ENCODE measurements at regions not wholly inside any gene's neighbourhood (a gene's known extent, or its start where the extent isn't known, plus 50 kb on each side); places are given as distances from the start of the nearest gene placed in this dataset.
A peak's percentile ranks its signal among the peaks of the same experiment; 100 is the strongest.

- Histone ChIP-seq H4K20me1 (ENCODE audit: insufficient read depth, low read depth, low read length) (no peaks in the 10 kb centered on the region), H3K9me2 (replicated peaks; ENCODE audit: insufficient read depth, low read length) (no peaks in the 10 kb centered on the region), H3K9me3 (ENCODE audit: low read length) (no peaks in the 10 kb centered on the region), H3K4me3 (ENCODE audit: low read length) (no peak overlapping the region), H3K27ac (ENCODE audit: low read length) (no peak overlapping the region), H3K27me3 (ENCODE audit: low read length) (no peaks in the 10 kb centered on the region), H3K9ac (ENCODE audit: low read length) (no peak overlapping the region), H3K4me2 (ENCODE audit: low read depth, low read length, poor library complexity, severe bottlenecking) (no peak overlapping the region), H2AFZ (ENCODE audit: low read length) (no peak overlapping the region), H3K36me3 (ENCODE audit: insufficient read depth, low read length) (no peaks in the 10 kb centered on the region), H3K79me2 (ENCODE audit: low read length) (no peaks in the 10 kb centered on the region), H3K4me1 (ENCODE audit: low read length) (no peaks in the 10 kb centered on the region)
- DNase-seq: no peak
Measured at GRCh38 chr2:151138507-151138906, 123.2 kb downstream of the RBM43 start.

- Histone ChIP-seq H3K79me2 (ENCODE audit: low read length) (no peaks in the 10 kb centered on the region), H3K27ac (ENCODE audit: low read length) (no peak overlapping the region), H3K4me2 (ENCODE audit: low read depth, low read length, poor library complexity, severe bottlenecking) (no peak overlapping the region), H3K9ac (ENCODE audit: low read length) (no peak overlapping the region), H3K4me1 (ENCODE audit: low read length) (no peaks in the 10 kb centered on the region), H3K27me3 (ENCODE audit: low read length) (no peaks in the 10 kb centered on the region), H3K9me2 (replicated peaks; ENCODE audit: insufficient read depth, low read length) (no peaks in the 10 kb centered on the region), H3K9me3 (ENCODE audit: low read length) (no peaks in the 10 kb centered on the region), H3K4me3 (ENCODE audit: low read length) (no peak overlapping the region), H2AFZ (ENCODE audit: low read length) (no peak overlapping the region), H3K36me3 (ENCODE audit: insufficient read depth, low read length) (no peaks in the 10 kb centered on the region), H4K20me1 (ENCODE audit: insufficient read depth, low read depth, low read length) (no peaks in the 10 kb centered on the region)
- no peak for DNase-seq
Measured at GRCh38 chr2:151137526-151137925, 124.1 kb downstream of the RBM43 start.

GRCh38 chr2:151120011-151120410 is 141.7 kb downstream of the RBM43 start:
- Histone ChIP-seq H3K79me2 (ENCODE audit: low read length) (no peaks in the 10 kb centered on the region), H3K4me2 (ENCODE audit: low read depth, low read length, poor library complexity, severe bottlenecking) (no peak overlapping the region), H3K9me2 (replicated peaks; ENCODE audit: insufficient read depth, low read length) (no peaks in the 10 kb centered on the region), H3K27ac (ENCODE audit: low read length) (no peak overlapping the region), H3K4me3 (ENCODE audit: low read length) (no peak overlapping the region), H3K4me1 (ENCODE audit: low read length) (no peaks in the 10 kb centered on the region), H3K9ac (ENCODE audit: low read length) (no peak overlapping the region), H3K9me3 (ENCODE audit: low read length) (no peaks in the 10 kb centered on the region), H3K36me3 (ENCODE audit: insufficient read depth, low read length) (no peaks in the 10 kb centered on the region), H4K20me1 (ENCODE audit: insufficient read depth, low read depth, low read length) (no peaks in the 10 kb centered on the region), H2AFZ (ENCODE audit: low read length) (no peak overlapping the region), H3K27me3 (ENCODE audit: low read length) (no peaks in the 10 kb centered on the region)
- no peak for DNase-seq

GRCh38 chr2:151119374-151119773 is 142.3 kb downstream of the RBM43 start:
- H3K4me3 ChIP-seq (ENCODE audit: low read length): no peak overlapping the region
- H4K20me1 ChIP-seq (ENCODE audit: insufficient read depth, low read depth, low read length): no peaks in the 10 kb centered on the region
- no peaks in the 10 kb centered on the region for H3K27me3 ChIP-seq (ENCODE audit: low read length)
- H3K4me2 ChIP-seq (ENCODE audit: low read depth, low read length, poor library complexity, severe bottlenecking): no peak overlapping the region
- H3K9ac ChIP-seq (ENCODE audit: low read length): no peak overlapping the region
- H3K4me1 ChIP-seq (ENCODE audit: low read length): no peaks in the 10 kb centered on the region
- no peaks in the 10 kb centered on the region for H3K79me2 ChIP-seq (ENCODE audit: low read length)
- no peaks in the 10 kb centered on the region for H3K9me3 ChIP-seq (ENCODE audit: low read length)
- no peaks in the 10 kb centered on the region for H3K36me3 ChIP-seq (ENCODE audit: insufficient read depth, low read length)
- H3K27ac ChIP-seq (ENCODE audit: low read length): no peak overlapping the region
- no peak overlapping the region for H2AFZ ChIP-seq (ENCODE audit: low read length)
- no peak for DNase-seq
- no peaks in the 10 kb centered on the region for H3K9me2 ChIP-seq (replicated peaks; ENCODE audit: insufficient read depth, low read length)

GRCh38 chr2:151118269-151118668 is 143.4 kb downstream of the RBM43 start:
- no peaks in the 10 kb centered on the region for H4K20me1 ChIP-seq (ENCODE audit: insufficient read depth, low read depth, low read length)
- H3K4me2 ChIP-seq (ENCODE audit: low read depth, low read length, poor library complexity, severe bottlenecking): no peak overlapping the region
- H3K27ac ChIP-seq (ENCODE audit: low read length): no peak overlapping the region
- H3K4me3 ChIP-seq (ENCODE audit: low read length): no peak overlapping the region
- no peaks in the 10 kb centered on the region for H3K9me3 ChIP-seq (ENCODE audit: low read length)
- no peak overlapping the region for H3K9ac ChIP-seq (ENCODE audit: low read length)
- H3K4me1 ChIP-seq (ENCODE audit: low read length): no peaks in the 10 kb centered on the region
- H3K27me3 ChIP-seq (ENCODE audit: low read length): no peaks in the 10 kb centered on the region
- H3K79me2 ChIP-seq (ENCODE audit: low read length): no peaks in the 10 kb centered on the region
- H3K9me2 ChIP-seq (replicated peaks; ENCODE audit: insufficient read depth, low read length): no peaks in the 10 kb centered on the region
- H2AFZ ChIP-seq (ENCODE audit: low read length): no peak overlapping the region
- H3K36me3 ChIP-seq (ENCODE audit: insufficient read depth, low read length): no peaks in the 10 kb centered on the region
- peak; percentile 27 for DNase-seq

GRCh38 chr2:151114874-151115273 is 146.8 kb downstream of the RBM43 start:
- Histone ChIP-seq H3K36me3 (ENCODE audit: insufficient read depth, low read length) (no peaks in the 10 kb centered on the region), H2AFZ (ENCODE audit: low read length) (no peak overlapping the region), H3K27me3 (ENCODE audit: low read length) (no peaks in the 10 kb centered on the region), H3K4me3 (ENCODE audit: low read length) (no peak overlapping the region), H4K20me1 (ENCODE audit: insufficient read depth, low read depth, low read length) (no peaks in the 10 kb centered on the region), H3K27ac (ENCODE audit: low read length) (no peak overlapping the region), H3K79me2 (ENCODE audit: low read length) (no peaks in the 10 kb centered on the region), H3K9me3 (ENCODE audit: low read length) (no peaks in the 10 kb centered on the region), H3K9me2 (replicated peaks; ENCODE audit: insufficient read depth, low read length) (no peaks in the 10 kb centered on the region), H3K9ac (ENCODE audit: low read length) (no peak overlapping the region), H3K4me1 (ENCODE audit: low read length) (no peaks in the 10 kb centered on the region), H3K4me2 (ENCODE audit: low read depth, low read length, poor library complexity, severe bottlenecking) (no peak overlapping the region)
- no peak for DNase-seq

- H3K4me2 ChIP-seq (ENCODE audit: low read depth, low read length, poor library complexity, severe bottlenecking): no peak overlapping the region
- H3K4me1 ChIP-seq (ENCODE audit: low read length): no peaks in the 10 kb centered on the region
- H2AFZ ChIP-seq (ENCODE audit: low read length): no peak overlapping the region
- no peaks in the 10 kb centered on the region for H3K79me2 ChIP-seq (ENCODE audit: low read length)
- DNase-seq: no peak
- no peak overlapping the region for H3K4me3 ChIP-seq (ENCODE audit: low read length)
- no peaks in the 10 kb centered on the region for H3K36me3 ChIP-seq (ENCODE audit: insufficient read depth, low read length)
- H4K20me1 ChIP-seq (ENCODE audit: insufficient read depth, low read depth, low read length): no peaks in the 10 kb centered on the region
- H3K27me3 ChIP-seq (ENCODE audit: low read length): no peaks in the 10 kb centered on the region
- H3K9me2 ChIP-seq (replicated peaks; ENCODE audit: insufficient read depth, low read length): no peaks in the 10 kb centered on the region
- no peak overlapping the region for H3K9ac ChIP-seq (ENCODE audit: low read length)
- no peak overlapping the region for H3K27ac ChIP-seq (ENCODE audit: low read length)
- H3K9me3 ChIP-seq (ENCODE audit: low read length): no peaks in the 10 kb centered on the region
Measured at GRCh38 chr2:151113318-151113717, 148.3 kb downstream of the RBM43 start.

GRCh38 chr2:151111599-151112278 is 149.9 kb downstream of the RBM43 start:
- H4K20me1 ChIP-seq (ENCODE audit: insufficient read depth, low read depth, low read length): no peaks in the 10 kb centered on the region
- no peak overlapping the region for H3K9ac ChIP-seq (ENCODE audit: low read length)
- H3K4me1 ChIP-seq (ENCODE audit: low read length): no peaks in the 10 kb centered on the region
- no peak overlapping the region for H3K27ac ChIP-seq (ENCODE audit: low read length)
- H3K4me3 ChIP-seq (ENCODE audit: low read length): no peak overlapping the region
- no peaks in the 10 kb centered on the region for H3K9me3 ChIP-seq (ENCODE audit: low read length)
- H3K36me3 ChIP-seq (ENCODE audit: insufficient read depth, low read length): no peaks in the 10 kb centered on the region
- H3K79me2 ChIP-seq (ENCODE audit: low read length): no peaks in the 10 kb centered on the region
- no peak overlapping the region for H3K4me2 ChIP-seq (ENCODE audit: low read depth, low read length, poor library complexity, severe bottlenecking)
- no peak for DNase-seq
- no peaks in the 10 kb centered on the region for H3K27me3 ChIP-seq (ENCODE audit: low read length)
- no peaks in the 10 kb centered on the region for H3K9me2 ChIP-seq (replicated peaks; ENCODE audit: insufficient read depth, low read length)
- H2AFZ ChIP-seq (ENCODE audit: low read length): no peak overlapping the region
